ENCODE measurements at regions not wholly inside any gene's neighbourhood (a gene's known extent, or its start where the extent isn't known, plus 50 kb on each side); places are given as distances from the start of the nearest gene placed in this dataset.
A peak's percentile ranks its signal among the peaks of the same experiment; 100 is the strongest.
"Not testable (repeated sequence)": the region's sequence is repeated elsewhere in the genome, so short reads cannot be mapped to it uniquely, and the experiment has no call there.

DNA sequence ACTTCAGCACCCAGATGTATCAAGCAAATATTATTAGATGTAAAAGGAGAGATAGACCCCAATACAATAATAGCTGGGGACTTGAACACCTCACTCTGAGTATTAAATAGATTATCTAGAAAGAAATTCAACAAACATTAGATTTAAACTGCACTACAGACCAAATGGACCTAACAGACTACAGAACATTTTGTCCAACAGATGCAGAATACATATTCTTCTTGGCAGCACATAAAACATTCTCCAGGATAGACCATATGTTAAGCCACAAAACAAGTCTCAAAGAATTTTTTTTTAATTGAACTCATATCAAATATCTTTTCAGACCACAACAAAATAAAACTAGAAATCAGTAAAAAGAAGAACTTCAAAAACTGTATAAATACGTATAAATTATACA is 130.4 kb downstream of the MTERF1 start:
- BruUV-seq (replicated peaks), result no TSS peak
- intact Hi-C loops (cut with micrococcal nuclease; ENCODE audit: unreplicated experiment), result no loop called here
- H3K36me3 ChIP-seq (replicated peaks in 1 of 2; ENCODE audit: control insufficient read depth in 1 of 2, insufficient read depth in 2 of 2, low read length in 2 of 2), result no peaks in the 10 kb centered on the region
- DNase-seq (ENCODE audit: low spot score), result no peak
- 49% methylated on average over 1 of the region's 1 CpG for WGBS (ENCODE audit: low lambda C conversion rate)
- no peak for FAIRE-seq
- no peak overlapping the region for H3K4me2 ChIP-seq (ENCODE audit: low read depth, low read length)
- no peak overlapping the region for H3K4me3 ChIP-seq (replicated peaks in 1 of 3; ENCODE audit: insufficient read depth in 1 of 3, low read depth in 2 of 3, low read length in 3 of 3)
- TF ChIP-seq ZFP91 (CRISPR knock-in tag; IDR thresholded peaks at IDR 0.05; ENCODE audit: borderline replicate concordance), result no peak
- no peak overlapping the region for H3K27ac ChIP-seq (ENCODE audit: extremely low read length, insufficient read depth, low read length)
- H3K27me3 ChIP-seq (ENCODE audit: control insufficient read depth in 1 of 2, insufficient read depth in 2 of 2, low read length in 2 of 2), result no peaks in the 10 kb centered on the region
- H3K9ac ChIP-seq (ENCODE audit: insufficient read depth, low read depth, low read length), result no peak overlapping the region
- no peak overlapping the region for H2AFZ ChIP-seq (ENCODE audit: low read length)
- no peak for ATAC-seq
- POLR2A ChIA-PET, result no interaction called here
- H4K20me1 ChIP-seq (ENCODE audit: insufficient read depth, low read length), result no peaks in the 10 kb centered on the region
- H3K79me2 ChIP-seq (ENCODE audit: insufficient read depth, low read length), result no peaks in the 10 kb centered on the region
- peaks cover 21% of the 10 kb centered on the region for H3K4me1 ChIP-seq (ENCODE audit: insufficient read depth, low read length)
- CTCF ChIA-PET (ENCODE audit: low intra/inter-chr PET ratio, low total read pairs), result no interaction called here
- no peaks in the 10 kb centered on the region for H3K9me3 ChIP-seq (ENCODE audit: low read length)
- in situ Hi-C loops (cut with HindIII; ENCODE audit: extremely low pct_ligation_motif_present, low pct_unique_long_range_greater_than_20kb), result no loop called here

DNA sequence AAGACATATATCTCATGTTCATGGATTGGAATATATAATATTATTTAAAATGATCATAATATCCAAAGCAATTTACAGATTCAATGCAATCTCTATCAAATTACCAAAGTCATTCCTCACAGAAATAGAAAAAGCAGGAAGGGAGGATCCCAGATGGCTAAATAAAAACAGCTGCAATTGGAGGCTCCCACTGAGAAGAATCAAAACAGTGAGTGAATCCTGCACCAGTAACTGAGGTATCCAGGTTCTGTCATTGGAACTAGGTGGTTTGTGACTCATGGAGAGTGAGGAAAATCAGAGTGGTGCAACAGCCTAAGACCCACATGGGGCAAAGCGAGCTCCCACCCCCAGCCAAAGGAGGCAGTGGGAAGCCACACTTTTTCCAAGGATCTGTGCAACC is 128.4 kb downstream of the MTERF1 start:
- intact Hi-C loops (cut with micrococcal nuclease; ENCODE audit: unreplicated experiment) (no loop called here), in situ Hi-C loops (cut with HindIII; ENCODE audit: extremely low pct_ligation_motif_present, low pct_unique_long_range_greater_than_20kb) (no loop called here)
- H3K27ac ChIP-seq (ENCODE audit: extremely low read length, insufficient read depth, low read length), result no peak overlapping the region
- ChIA-PET POLR2A (no interaction called here), CTCF (ENCODE audit: low intra/inter-chr PET ratio, low total read pairs) (no interaction called here)
- no peak overlapping the region for H3K4me3 ChIP-seq (replicated peaks in 1 of 3; ENCODE audit: insufficient read depth in 1 of 3, low read depth in 2 of 3, low read length in 3 of 3)
- FAIRE-seq, result no peak
- H3K79me2 ChIP-seq (ENCODE audit: insufficient read depth, low read length), result no peaks in the 10 kb centered on the region
- no peak overlapping the region for H3K9ac ChIP-seq (ENCODE audit: insufficient read depth, low read depth, low read length)
- H3K27me3 ChIP-seq (ENCODE audit: control insufficient read depth in 1 of 2, insufficient read depth in 2 of 2, low read length in 2 of 2), result no peaks in the 10 kb centered on the region
- no TSS peak for BruUV-seq (replicated peaks)
- no peak overlapping the region for H2AFZ ChIP-seq (ENCODE audit: low read length)
- no peaks in the 10 kb centered on the region for H3K36me3 ChIP-seq (replicated peaks in 1 of 2; ENCODE audit: control insufficient read depth in 1 of 2, insufficient read depth in 2 of 2, low read length in 2 of 2)
- WGBS (ENCODE audit: low lambda C conversion rate), result 0% methylated on average over 1 of the region's 1 CpG
- peak; percentile 36; the same call in 2 of the 3 replicates for ATAC-seq
- H3K4me2 ChIP-seq (ENCODE audit: low read depth, low read length), result peak overlapping the region; percentile 15; the same call in 1 of the 2 replicates
- H4K20me1 ChIP-seq (ENCODE audit: insufficient read depth, low read length), result no peaks in the 10 kb centered on the region
- TF ChIP-seq ZNF382 (CRISPR knock-in tag; IDR thresholded peaks at IDR 0.05; ENCODE audit: borderline replicate concordance) (no peak), ZNF75D (CRISPR knock-in tag; IDR thresholded peaks at IDR 0.05; ENCODE audit: borderline replicate concordance) (no peak), ZSCAN20 (CRISPR knock-in tag; IDR thresholded peaks at IDR 0.05; ENCODE audit: borderline replicate concordance) (no peak), CENPT (CRISPR knock-in tag; IDR thresholded peaks at IDR 0.05; ENCODE audit: low read depth) (no peak), PAXIP1 (CRISPR knock-in tag; conservative IDR thresholded peaks at IDR 0.05) (no peak), SMARCE1 (IDR thresholded peaks at IDR 0.05; ENCODE audit: borderline replicate concordance) (no peak)
- DNase-seq (ENCODE audit: low spot score), result no peak
- no peaks in the 10 kb centered on the region for H3K9me3 ChIP-seq (ENCODE audit: low read length)
- H3K4me1 ChIP-seq (ENCODE audit: insufficient read depth, low read length), result peaks cover 21% of the 10 kb centered on the region

GRCh38 chr7:91754280-91754679 is 126.2 kb downstream of the MTERF1 start:
- BruUV-seq (replicated peaks); in situ Hi-C loops (cut with HindIII; ENCODE audit: extremely low pct_ligation_motif_present, low pct_unique_long_range_greater_than_20kb): not testable (repeated sequence)

More at GRCh38 chr7:91754280-91754679, 126.2 kb downstream of the MTERF1 start:
- H3K27me3 ChIP-seq (ENCODE audit: control insufficient read depth in 1 of 2, insufficient read depth in 2 of 2, low read length in 2 of 2); H3K36me3 ChIP-seq (replicated peaks in 1 of 2; ENCODE audit: control insufficient read depth in 1 of 2, insufficient read depth in 2 of 2, low read length in 2 of 2); H2AFZ ChIP-seq (ENCODE audit: low read length); DNase-seq (ENCODE audit: low spot score); H3K9me3 ChIP-seq (ENCODE audit: low read length); CTCF ChIA-PET (ENCODE audit: low intra/inter-chr PET ratio, low total read pairs); H3K4me3 ChIP-seq (replicated peaks in 1 of 3; ENCODE audit: insufficient read depth in 1 of 3, low read depth in 2 of 3, low read length in 3 of 3); H3K9ac ChIP-seq (ENCODE audit: insufficient read depth, low read depth, low read length); intact Hi-C loops (cut with micrococcal nuclease; ENCODE audit: unreplicated experiment); H3K4me2 ChIP-seq (ENCODE audit: low read depth, low read length); FAIRE-seq; POLR2A ChIA-PET; ATAC-seq; H3K27ac ChIP-seq (ENCODE audit: extremely low read length, insufficient read depth, low read length); H4K20me1 ChIP-seq (ENCODE audit: insufficient read depth, low read length); H3K79me2 ChIP-seq (ENCODE audit: insufficient read depth, low read length): not testable (repeated sequence)
- 19% methylated on average over 1 of the region's 1 CpG for WGBS (ENCODE audit: low lambda C conversion rate)
- H3K4me1 ChIP-seq (ENCODE audit: insufficient read depth, low read length), result peaks cover 26% of the 10 kb centered on the region

All from HepG2 (cell line).